H1 (cell line): ENCODE measurements at regions not wholly inside any gene's neighbourhood (a gene's known extent, or its start where the extent isn't known, plus 50 kb on each side); places are given as distances from the start of the nearest gene placed in this dataset.

ENCODE experiments used
- CBX5 ChIP-seq: fragments of 300-800, 300-1000 bp; sonication (generic); IDR thresholded peaks from 2 replicates; pipeline ENCODE4 v1.7.1; 2016; ENCODE audit warnings: antibody characterized with exemption, low read length, low read depth
- EGR1 ChIP-seq: IDR thresholded peaks from 2 replicates; pipeline ENCODE4 v1.6.1; 2011; ENCODE audit warnings: low read depth, low read length, borderline replicate concordance
- KDM1A ChIP-seq: fragments of 200-600, 300-600 bp; sonication (generic); IDR thresholded peaks from 2 replicates; pipeline ENCODE4 v1.7.1; 2016; ENCODE audit warnings: mild to moderate bottlenecking, low read length, borderline replicate concordance

- TF ChIP-seq KDM1A (no peak), CBX5 (no peak), EGR1 (no peak)
Measured at GRCh38 chr22:49297286-49297870, 530.3 kb downstream of the BRD1 start (continued).
